Epithelial cell of proximal tubule (primary cell): ENCODE measurements at regions not wholly inside any gene's neighbourhood (a gene's known extent, or its start where the extent isn't known, plus 50 kb on each side); places are given as distances from the start of the nearest gene placed in this dataset.

ENCODE experiments used
- DNase-seq: peaks from one replicate; pipeline ENCODE4 v3.0.0-alpha.2; 2011; ENCODE audit warnings: low read depth
- H3K4me3 ChIP-seq: 2 replicates; pipeline ENCODE4 v1.5.1; 2011; ENCODE audit warnings: low read depth, mild to moderate bottlenecking, low read length
- TF ChIP-seq, protein P1 (sequence below): conservative IDR thresholded peaks from 2 replicates; pipeline ENCODE4 v1.5.1; 2012; ENCODE audit warnings: low read depth, mild to moderate bottlenecking, low read length

GRCh38 chr10:111852801-111853200, 330.8 kb downstream of the GPAM start:
- H3K4me3 ChIP-seq = no peak overlapping the region
- no peak for DNase-seq
- TF ChIP-seq, protein P1, sequence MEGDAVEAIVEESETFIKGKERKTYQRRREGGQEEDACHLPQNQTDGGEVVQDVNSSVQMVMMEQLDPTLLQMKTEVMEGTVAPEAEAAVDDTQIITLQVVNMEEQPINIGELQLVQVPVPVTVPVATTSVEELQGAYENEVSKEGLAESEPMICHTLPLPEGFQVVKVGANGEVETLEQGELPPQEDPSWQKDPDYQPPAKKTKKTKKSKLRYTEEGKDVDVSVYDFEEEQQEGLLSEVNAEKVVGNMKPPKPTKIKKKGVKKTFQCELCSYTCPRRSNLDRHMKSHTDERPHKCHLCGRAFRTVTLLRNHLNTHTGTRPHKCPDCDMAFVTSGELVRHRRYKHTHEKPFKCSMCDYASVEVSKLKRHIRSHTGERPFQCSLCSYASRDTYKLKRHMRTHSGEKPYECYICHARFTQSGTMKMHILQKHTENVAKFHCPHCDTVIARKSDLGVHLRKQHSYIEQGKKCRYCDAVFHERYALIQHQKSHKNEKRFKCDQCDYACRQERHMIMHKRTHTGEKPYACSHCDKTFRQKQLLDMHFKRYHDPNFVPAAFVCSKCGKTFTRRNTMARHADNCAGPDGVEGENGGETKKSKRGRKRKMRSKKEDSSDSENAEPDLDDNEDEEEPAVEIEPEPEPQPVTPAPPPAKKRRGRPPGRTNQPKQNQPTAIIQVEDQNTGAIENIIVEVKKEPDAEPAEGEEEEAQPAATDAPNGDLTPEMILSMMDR = no peak

GRCh38 chr10:111856631-111857030, 326.9 kb downstream of the GPAM start:
- no peak overlapping the region for H3K4me3 ChIP-seq
- TF ChIP-seq, protein P1 = peak; percentile 58
- no peak for DNase-seq

DNA sequence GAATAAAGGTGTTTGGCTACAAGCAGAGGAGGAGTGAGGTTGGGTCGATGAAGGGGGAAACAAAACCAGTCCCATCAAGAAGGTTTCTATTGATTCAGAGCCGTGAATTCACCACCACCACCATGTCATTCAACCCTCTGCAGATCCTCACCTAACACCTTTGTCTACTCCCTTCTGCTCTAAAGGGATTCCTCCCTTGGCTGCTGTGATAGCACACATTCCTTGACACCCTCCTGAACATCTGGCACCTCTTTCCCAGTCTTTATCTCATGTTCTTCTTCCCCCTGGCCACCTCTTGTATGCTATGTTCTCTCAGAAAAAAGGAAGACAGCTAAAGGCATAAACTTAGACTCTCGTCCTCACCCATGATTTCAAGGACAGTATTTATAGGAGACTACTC, 318.0 kb downstream of the GPAM start:
- TF ChIP-seq, protein P1 = no peak
- no peak overlapping the region for H3K4me3 ChIP-seq
- no peak for DNase-seq

DNA sequence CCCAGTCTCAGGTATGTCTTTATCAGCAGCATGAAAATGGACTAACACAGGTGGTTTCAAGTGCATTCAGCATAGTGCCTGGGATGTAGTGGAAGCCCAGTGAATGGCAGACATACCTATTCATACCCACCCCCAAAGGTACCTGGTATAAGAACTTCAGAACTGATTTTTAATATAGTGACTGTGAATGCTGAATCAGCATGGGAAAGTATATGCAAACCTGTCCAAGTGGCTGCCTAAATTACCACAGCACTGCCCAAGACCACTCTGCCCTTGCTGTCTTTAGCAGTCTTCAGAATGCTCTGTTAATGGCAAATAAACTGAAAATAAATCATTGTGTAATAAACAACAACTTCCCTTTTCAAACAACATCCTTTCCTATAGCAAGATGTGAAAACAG, 312.1 kb downstream of the GPAM start:
- DNase-seq = no peak
- TF ChIP-seq, protein P1 = no peak
- no peak overlapping the region for H3K4me3 ChIP-seq

- TF ChIP-seq, protein P1 = no peak
- DNase-seq = no peak
- no peak overlapping the region for H3K4me3 ChIP-seq
Observed at GRCh38 chr10:111872591-111872990, 311.0 kb downstream of the GPAM start.

DNA sequence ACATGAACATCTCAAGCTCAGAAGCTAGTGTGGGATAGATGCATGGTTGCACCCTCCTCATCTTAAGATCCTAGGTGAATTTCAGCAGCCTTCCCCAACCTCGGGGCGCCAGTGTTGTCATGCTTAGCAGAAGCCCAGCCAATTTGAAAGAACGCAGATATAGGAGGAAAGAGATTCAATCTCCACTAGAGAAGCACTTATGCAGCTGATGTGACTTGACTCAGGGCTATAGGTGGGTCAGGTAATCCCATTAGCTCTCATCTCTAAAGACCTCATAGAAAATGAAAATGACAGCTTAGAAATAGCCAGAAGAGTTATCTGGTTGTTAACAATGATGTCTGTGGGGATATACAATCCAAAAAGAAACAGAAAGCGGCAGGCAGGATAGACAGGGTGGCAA, 310.5 kb downstream of the GPAM start:
- DNase-seq = no peak
- TF ChIP-seq, protein P1 = no peak
- H3K4me3 ChIP-seq = no peak overlapping the region

- no peak overlapping the region for H3K4me3 ChIP-seq
- no peak for DNase-seq
- TF ChIP-seq, protein P1 = no peak
Observed at GRCh38 chr10:111873621-111874135, 309.9 kb downstream of the GPAM start.
